HG02763 (cell line): ENCODE measurements at regions not wholly inside any gene's neighbourhood (a gene's known extent, or its start where the extent isn't known, plus 50 kb on each side); places are given as distances from the start of the nearest gene placed in this dataset.
"Not testable (repeated sequence)": the region's sequence is repeated elsewhere in the genome, so short reads cannot be mapped to it uniquely, and the experiment has no call there.

Experiments
- ATAC-seq: cut with Tn5 transposase; IDR thresholded peaks from one replicate; pipeline ENCODE4 v1.9.1; 2021; ENCODE audit warnings: mild to moderate bottlenecking, moderate library complexity; ENCODE audit not compliant: unreplicated experiment

DNA sequence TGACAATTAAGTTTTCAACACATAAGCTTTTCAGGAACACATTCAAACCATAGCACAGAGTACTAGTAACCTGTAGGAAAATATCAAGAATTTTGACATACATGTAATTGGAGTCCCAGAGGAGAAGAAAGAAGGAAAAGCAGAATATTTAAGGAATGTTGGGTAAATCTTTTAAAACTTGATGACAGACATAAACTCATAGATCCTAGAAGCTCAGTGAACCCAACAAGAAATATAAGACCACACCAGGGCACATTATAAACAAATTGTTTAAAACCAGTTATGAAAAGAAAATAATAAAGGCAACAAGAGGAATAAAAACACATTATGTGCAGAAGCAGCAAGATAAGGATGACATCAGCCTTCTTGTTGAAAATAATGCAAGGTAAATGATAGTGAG lies 151.5 kb upstream of the ATXN1 start:
- no peak for ATAC-seq

GRCh38 chr6:16911088-16911487 lies 149.8 kb upstream of the ATXN1 start:
- ATAC-seq: no peak

- ATAC-seq: no peak
Observed at GRCh38 chr6:16909658-16910360, 148.5 kb upstream of the ATXN1 start.

GRCh38 chr6:16907991-16908390 lies 146.7 kb upstream of the ATXN1 start:
- no peak for ATAC-seq

- no peak for ATAC-seq
Observed at GRCh38 chr6:16904957-16905356, 143.7 kb upstream of the ATXN1 start.

DNA sequence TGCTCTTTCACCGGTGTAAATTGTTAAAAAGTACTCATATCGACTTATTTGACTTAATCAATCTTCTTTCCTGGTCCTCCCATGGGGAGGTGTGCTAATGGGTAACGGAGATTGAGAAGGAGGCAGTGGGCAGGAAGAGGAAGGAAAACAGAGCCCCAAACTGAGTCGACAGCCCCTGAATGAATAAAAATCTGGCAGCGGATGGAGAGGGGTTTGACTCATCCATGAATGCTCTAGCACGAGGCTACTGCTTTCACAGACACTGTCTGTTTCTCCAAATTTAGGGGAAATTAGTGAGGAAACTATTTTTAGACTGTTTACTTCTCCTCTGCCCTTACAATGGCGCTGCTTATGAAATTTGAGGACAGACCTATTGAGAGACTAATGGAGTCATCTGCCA lies 142.2 kb upstream of the ATXN1 start:
- ATAC-seq: no peak

GRCh38 chr6:16902502-16902901 lies 141.2 kb upstream of the ATXN1 start:
- ATAC-seq: no peak

- ATAC-seq: no peak
Observed at GRCh38 chr6:16901782-16902181, 140.5 kb upstream of the ATXN1 start.

DNA sequence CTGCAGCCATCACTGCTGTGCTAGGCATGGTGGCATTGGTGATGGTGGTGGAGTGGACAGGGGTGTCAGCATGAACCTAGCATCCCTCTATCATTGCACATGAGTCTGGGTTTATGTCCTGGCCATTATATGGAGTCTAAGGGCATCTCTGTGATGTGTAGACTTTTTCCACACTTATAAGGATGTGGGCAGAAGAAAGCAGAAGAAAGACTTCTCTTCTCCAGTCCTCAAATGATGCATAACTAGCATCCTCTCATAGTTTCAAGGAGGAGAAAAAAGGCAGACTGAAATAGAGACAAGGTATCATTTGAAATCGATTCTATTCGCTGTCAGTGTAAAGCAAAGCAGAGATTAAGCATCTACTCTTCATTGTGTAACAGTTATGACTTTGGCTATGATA lies 140.0 kb upstream of the ATXN1 start:
- ATAC-seq: no peak

DNA sequence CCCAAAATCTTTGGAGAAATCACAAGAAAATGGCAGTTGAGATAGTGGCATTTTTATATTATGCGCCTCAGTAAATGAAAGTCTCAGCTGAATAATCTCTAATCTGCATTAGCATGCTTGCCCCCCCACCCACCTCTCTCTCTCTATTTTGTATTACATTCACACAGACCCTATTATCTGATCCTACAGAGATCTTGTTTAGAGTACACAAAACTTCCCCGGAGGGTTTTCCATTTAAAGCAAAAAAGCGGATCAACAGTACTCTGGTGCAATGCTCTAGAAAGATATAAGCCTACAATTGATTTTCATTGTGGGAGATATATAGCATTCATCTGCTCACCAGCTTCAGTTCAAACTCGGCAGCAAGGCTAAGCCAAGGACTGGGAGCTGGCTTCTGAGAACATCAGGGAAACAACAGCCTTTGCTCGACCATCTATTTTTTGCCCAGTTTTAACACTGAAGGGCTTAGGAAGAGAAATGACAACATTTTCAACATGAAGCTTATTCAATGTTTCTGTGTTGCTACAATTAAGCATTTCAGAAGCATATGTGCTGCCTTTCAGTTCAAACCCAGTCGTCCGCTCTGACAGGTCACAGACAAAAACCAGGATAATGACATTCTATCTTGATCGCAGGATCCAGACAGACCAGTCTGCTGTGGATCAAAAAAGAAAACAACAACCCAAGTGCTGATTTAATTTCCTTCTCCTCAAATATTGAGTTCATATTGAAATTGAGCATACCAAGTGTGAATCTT lies 137.6 kb upstream of the ATXN1 start:
- ATAC-seq: no peak

DNA sequence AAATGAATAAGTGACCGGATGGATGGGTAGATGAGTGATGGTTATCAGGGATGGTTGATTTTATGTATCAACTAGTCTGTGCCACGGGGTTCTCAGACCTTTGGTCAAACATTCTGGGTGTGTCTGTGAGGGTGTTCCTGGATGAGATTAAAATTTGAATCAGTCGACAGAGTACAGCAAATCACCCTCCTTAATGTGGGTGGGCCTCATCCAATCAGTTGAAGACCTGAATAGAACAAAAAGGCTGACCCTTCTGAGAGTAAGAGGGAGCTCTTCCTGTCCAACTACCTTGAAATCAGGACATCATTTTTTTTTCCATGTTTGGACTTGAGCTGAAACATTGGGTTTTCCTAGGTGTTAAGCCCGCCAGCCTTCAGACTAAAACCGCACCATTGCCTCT lies 136.4 kb upstream of the ATXN1 start:
- ATAC-seq: no peak

GRCh38 chr6:16894301-16894700 lies 133.0 kb upstream of the ATXN1 start:
- ATAC-seq: no peak

GRCh38 chr6:16891110-16891509 lies 129.8 kb upstream of the ATXN1 start:
- ATAC-seq: not testable (repeated sequence)

DNA sequence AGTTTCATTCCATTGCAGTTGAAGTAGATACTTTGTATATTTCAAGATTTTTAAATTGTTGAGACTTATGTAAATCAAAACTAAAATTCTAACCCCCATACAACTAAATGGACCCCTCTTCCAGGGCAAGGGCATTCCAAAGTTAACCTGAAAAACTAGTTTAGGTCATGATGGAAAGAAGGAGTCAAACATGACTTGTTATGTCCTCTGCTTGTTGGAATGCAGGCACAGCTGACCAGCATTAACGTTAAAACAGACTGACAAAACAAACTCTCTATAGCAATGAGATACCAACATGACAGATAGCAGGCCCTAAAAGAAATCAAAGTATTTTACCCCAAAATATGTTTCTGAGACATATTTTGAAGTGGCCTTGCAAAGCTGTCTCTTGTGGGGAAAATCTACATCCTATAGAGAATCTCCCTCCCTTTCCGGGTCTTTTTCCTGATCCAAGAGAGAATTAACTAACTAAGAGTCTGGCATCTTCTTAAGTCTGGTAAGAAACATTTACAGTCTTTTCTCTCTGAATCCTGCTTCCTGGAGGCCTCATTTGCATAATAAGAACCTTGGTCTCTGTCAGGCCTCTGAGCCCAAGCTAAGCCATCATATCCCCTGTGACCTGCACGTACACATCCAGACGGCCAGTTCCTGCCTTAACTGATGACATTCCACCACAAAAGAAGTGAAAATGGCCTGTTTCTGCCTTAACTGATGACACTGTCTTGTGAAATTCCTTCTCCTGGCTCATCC lies 124.3 kb upstream of the ATXN1 start:
- ATAC-seq: no peak

DNA sequence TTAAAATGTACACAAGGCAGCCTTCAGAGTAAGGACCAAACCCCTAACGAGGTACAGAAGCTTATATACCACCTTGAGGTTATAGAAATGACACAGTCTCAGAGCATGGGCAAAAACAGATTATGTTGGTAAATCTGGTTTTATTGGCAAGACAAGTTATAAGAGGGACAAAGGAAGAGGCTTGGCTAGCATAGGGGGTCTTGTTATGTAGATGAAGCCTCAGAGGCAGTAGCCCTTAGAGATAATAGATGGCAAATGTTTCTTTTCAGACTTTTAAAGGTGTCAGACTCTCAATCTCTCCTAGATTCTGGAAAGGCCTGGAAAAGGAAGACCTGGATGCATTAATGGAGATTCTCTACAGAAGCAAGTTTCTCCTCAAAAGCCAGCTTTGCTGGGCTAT lies 123.3 kb upstream of the ATXN1 start:
- no peak for ATAC-seq

DNA sequence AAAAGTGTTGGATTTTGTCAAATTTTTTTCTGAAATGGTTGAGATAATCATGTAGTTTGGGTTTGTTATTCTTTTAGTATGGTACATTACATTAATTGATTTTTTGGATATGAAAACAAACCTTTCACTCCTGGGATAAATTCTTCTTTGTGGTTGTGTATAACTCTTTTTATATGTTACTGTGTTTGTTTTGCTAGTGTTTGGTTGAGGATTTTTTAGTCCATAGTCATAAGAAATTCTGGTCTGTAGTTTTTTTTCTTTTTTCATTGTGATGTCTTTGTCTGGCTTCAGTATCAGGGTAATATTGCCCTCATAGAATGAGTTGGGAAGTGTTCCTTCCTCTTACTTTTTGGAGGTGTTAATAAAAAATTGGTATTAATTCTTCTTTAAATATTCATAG lies 122.2 kb upstream of the ATXN1 start:
- no peak for ATAC-seq

GRCh38 chr6:16882230-16882629 lies 121.0 kb upstream of the ATXN1 start:
- no peak for ATAC-seq

DNA sequence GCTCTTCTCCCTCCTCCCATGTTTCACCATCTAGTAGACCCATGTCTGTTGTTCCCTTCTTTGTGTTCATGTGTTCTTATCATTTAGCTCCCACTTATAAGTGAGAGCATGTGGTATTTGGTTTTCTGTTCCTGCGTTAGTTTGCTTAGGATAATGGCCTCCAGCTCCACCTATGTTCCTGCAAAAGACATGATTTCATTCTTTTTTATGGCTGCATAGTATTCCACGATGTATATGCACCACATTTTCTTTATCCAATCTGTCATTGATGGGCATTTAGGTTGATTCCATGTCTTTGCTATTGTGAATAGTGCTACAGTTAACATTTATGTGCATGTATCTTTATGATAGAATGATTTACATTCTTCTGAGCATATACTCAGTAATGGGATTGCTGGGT lies 115.6 kb upstream of the ATXN1 start:
- not testable (repeated sequence) for ATAC-seq

DNA sequence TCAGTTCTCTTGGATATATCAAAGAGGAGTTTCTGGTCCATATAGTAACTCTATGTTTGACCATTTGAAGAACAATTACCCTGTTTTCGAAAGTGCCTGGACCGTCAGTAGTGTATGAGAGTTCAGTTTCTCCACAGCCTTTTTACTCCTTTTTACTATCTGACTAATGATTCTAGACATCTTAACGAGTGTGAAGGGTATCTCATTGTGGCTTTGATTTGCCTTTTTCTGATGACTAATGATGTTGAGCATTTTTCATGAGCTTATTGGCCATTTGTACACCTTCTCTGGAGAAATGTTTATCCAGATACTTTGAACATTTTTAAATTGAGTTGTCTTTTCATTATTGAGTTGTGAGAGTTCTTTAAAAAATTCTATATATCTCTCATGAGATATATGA lies 114.9 kb upstream of the ATXN1 start:
- ATAC-seq: no peak

- no peak for ATAC-seq
Observed at GRCh38 chr6:16873698-16874097, 112.4 kb upstream of the ATXN1 start.

- no peak for ATAC-seq
Observed at GRCh38 chr6:16872543-16873235, 111.4 kb upstream of the ATXN1 start.
